ENCODE measurements at regions not wholly inside any gene's neighbourhood (a gene's known extent, or its start where the extent isn't known, plus 50 kb on each side); places are given as distances from the start of the nearest gene placed in this dataset.

- WGBS, 3 donors: 95 to 97% (median 96%) methylated on average over 2 of the region's 2 CpGs
- no peak for ATAC-seq
- intact Hi-C loops (cut with DNase I): loop anchor here in 1 of 2 donors (5.0 kb wide), 1 partner anchor 277 kb away; the partner anchor contains the start of gene TBL1XR1
Measured at GRCh38 chr3:177473903-177474302, 276.6 kb upstream of the TBL1XR1 start.

GRCh38 chr3:177474652-177475355 lies 277.5 kb upstream of the TBL1XR1 start:
- Histone ChIP-seq H3K36me3 (ENCODE audit: insufficient read depth in 1 of 2, low read depth in 1 of 2) (no peaks in the 10 kb centered on the region), H3K27ac (no peak overlapping the region), H3K4me3 (no peak overlapping the region), H3K27me3 (ENCODE audit: insufficient read depth in 3 of 3, low read length in 2 of 3) (no peaks in the 10 kb centered on the region), H3K4me1 (peaks cover 10% of the 10 kb centered on the region), H3K9me3 (no peaks in the 10 kb centered on the region)
- no peak for TF ChIP-seq CTCF (IDR thresholded peaks at IDR 0.05)
- WGBS, 3 donors: 63 to 75% (median 67%) methylated on average over 11 of the region's 11 CpGs
- ATAC-seq (no peak), DNase-seq (no peak)
- intact Hi-C loops (cut with DNase I): loop anchor here in 1 of 2 donors (5.0 kb wide), 1 partner anchor 278 kb away; the partner anchor contains the start of gene TBL1XR1

More at GRCh38 chr3:177473903-177474302, 276.6 kb upstream of the TBL1XR1 start:
- no peak for TF ChIP-seq CTCF (IDR thresholded peaks at IDR 0.05)
- Histone ChIP-seq H3K9me3 (no peaks in the 10 kb centered on the region), H3K36me3 (ENCODE audit: insufficient read depth in 1 of 2, low read depth in 1 of 2) (no peaks in the 10 kb centered on the region), H3K4me1 (peaks cover 10% of the 10 kb centered on the region), H3K27ac (no peak overlapping the region), H3K4me3 (no peak overlapping the region), H3K27me3 (ENCODE audit: insufficient read depth in 3 of 3, low read length in 2 of 3) (no peaks in the 10 kb centered on the region)
- DNase-seq: no peak

GRCh38 chr3:177475356-177475665 lies 278.0 kb upstream of the TBL1XR1 start:
- H3K27me3 ChIP-seq (ENCODE audit: insufficient read depth in 3 of 3, low read length in 2 of 3): no peaks in the 10 kb centered on the region
- intact Hi-C loops (cut with DNase I): no loop called here
- no peak overlapping the region for H3K4me3 ChIP-seq
- H3K36me3 ChIP-seq (ENCODE audit: insufficient read depth in 1 of 2, low read depth in 1 of 2): no peaks in the 10 kb centered on the region
- no peaks in the 10 kb centered on the region for H3K9me3 ChIP-seq
- TF ChIP-seq CTCF (IDR thresholded peaks at IDR 0.05): no peak
- ATAC-seq: no peak
- H3K27ac ChIP-seq: no peak overlapping the region
- peaks cover 10% of the 10 kb centered on the region for H3K4me1 ChIP-seq
- DNase-seq: no peak
- 58 to 69% (median 60%) methylated on average over 5 of the region's 5 CpGs for WGBS, 3 donors

- H3K36me3 ChIP-seq (ENCODE audit: insufficient read depth in 1 of 2, low read depth in 1 of 2): no peaks in the 10 kb centered on the region
- no peaks in the 10 kb centered on the region for H3K27me3 ChIP-seq (ENCODE audit: insufficient read depth in 3 of 3, low read length in 2 of 3)
- ATAC-seq (no peak), DNase-seq (no peak)
- no peaks in the 10 kb centered on the region for H3K9me3 ChIP-seq
- H3K4me3 ChIP-seq: no peak overlapping the region
- peaks cover 10% of the 10 kb centered on the region for H3K4me1 ChIP-seq
- intact Hi-C loops (cut with DNase I): no loop called here
- 87 to 89% (median 89%) methylated on average over 7 of the region's 7 CpGs for whole genome bisulfite sequencing, 3 donors
- H3K27ac ChIP-seq: no peak overlapping the region
- no peak for TF ChIP-seq CTCF (IDR thresholded peaks at IDR 0.05)
Measured at GRCh38 chr3:177476495-177476894, 279.2 kb upstream of the TBL1XR1 start.
